Coronary artery (tissue), 2 donors: ENCODE measurements at regions not wholly inside any gene's neighbourhood (a gene's known extent, or its start where the extent isn't known, plus 50 kb on each side); places are given as distances from the start of the nearest gene placed in this dataset.

ENCODE experiments used
- DNase-seq: peaks from one replicate; pipeline ENCODE4 v3.0.0-alpha.2; 2017; ENCODE audit warnings: low spot score
- H3K27ac ChIP-seq, 2 donors: fragments of 200-600 bp; sonication (generic); one replicate each; pipeline ENCODE4 v1.5.1; 2016 to 2019
- H3K4me3 ChIP-seq: fragments of 200-600 bp; sonication (generic); 2 replicates; pipeline ENCODE4 v1.5.1; 2016; ENCODE audit warnings: mild to moderate bottlenecking, moderate library complexity
- TF ChIP-seq, protein P1 (sequence below): fragments of 200-600 bp; sonication (generic); IDR thresholded peaks from one replicate; pipeline ENCODE4 v1.5.1; 2019; ENCODE audit warnings: antibody characterized with exemption

DNA sequence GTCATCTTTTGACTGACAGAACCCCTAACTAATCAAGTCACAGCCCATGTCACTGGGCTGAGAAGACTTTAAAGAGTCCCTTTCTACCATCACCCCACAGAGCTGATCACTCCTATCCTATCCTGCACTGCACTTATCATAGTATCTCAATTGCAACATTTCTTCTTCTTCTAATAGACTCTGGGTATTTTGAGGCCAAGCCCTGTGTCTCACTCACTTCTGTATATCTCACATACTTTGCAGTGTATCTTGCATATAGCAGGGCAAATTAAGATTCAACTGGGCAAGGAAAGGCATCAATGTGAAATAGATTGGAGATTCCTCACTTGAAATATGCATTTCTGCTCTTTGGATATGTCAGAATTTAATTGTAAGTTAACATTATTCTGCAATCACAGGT, 531.5 kb upstream of the SLIT2 start:
- no peak for DNase-seq
- TF ChIP-seq, protein P1, sequence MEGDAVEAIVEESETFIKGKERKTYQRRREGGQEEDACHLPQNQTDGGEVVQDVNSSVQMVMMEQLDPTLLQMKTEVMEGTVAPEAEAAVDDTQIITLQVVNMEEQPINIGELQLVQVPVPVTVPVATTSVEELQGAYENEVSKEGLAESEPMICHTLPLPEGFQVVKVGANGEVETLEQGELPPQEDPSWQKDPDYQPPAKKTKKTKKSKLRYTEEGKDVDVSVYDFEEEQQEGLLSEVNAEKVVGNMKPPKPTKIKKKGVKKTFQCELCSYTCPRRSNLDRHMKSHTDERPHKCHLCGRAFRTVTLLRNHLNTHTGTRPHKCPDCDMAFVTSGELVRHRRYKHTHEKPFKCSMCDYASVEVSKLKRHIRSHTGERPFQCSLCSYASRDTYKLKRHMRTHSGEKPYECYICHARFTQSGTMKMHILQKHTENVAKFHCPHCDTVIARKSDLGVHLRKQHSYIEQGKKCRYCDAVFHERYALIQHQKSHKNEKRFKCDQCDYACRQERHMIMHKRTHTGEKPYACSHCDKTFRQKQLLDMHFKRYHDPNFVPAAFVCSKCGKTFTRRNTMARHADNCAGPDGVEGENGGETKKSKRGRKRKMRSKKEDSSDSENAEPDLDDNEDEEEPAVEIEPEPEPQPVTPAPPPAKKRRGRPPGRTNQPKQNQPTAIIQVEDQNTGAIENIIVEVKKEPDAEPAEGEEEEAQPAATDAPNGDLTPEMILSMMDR = no peak
- no peak overlapping the region for H3K27ac ChIP-seq
- H3K4me3 ChIP-seq = no peak overlapping the region

GRCh38 chr4:19711871-19712270, 539.8 kb upstream of the SLIT2 start:
- Histone ChIP-seq H3K27ac (no peak overlapping the region), H3K4me3 (no peak overlapping the region)
- TF ChIP-seq, protein P1 = no peak
- DNase-seq = no peak

GRCh38 chr4:19707876-19708275, 543.8 kb upstream of the SLIT2 start:
- H3K27ac ChIP-seq = no peak overlapping the region
- DNase-seq = no peak
- TF ChIP-seq, protein P1 = no peak
- H3K4me3 ChIP-seq = no peak overlapping the region

DNA sequence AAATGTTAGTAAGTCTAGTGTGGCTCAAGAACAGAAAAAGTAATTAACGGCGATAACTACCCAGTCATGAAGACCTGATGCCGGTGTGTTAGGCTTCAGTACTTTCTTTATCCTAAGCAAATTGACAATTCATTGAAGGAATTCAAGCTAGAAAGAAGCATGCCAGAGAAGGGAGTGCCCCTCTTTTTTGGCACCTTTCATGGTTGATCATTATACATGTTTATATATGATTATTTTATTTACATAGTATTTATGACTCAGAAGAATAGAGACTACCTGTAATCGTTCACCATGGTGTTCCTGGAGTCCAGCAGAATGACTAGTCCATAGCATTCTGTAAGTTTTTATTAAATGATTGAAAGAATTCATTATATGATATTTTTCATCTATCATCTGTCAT, 548.3 kb upstream of the SLIT2 start:
- H3K27ac ChIP-seq = no peak overlapping the region
- TF ChIP-seq, protein P1 = no peak

DNA sequence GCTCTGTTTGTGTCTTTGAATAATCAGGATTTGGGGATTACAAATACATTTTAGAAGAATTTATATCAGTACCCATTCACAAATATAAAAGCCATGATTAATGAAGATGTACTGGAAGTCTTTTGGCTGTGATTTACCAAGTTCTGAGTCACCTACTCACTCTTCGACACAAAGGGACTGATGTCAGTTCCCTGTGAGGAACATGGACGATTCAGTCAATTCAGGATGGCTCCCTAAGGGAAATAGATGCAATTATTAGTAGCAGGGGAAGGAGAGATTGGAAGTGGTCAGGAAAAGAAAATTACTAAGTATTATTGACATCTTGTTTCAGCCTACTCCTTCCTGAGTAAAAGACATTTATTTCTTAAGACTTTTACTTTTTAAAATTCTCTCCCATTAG, 550.7 kb upstream of the SLIT2 start:
- TF ChIP-seq, protein P1 = no peak
- Histone ChIP-seq H3K27ac (no peak overlapping the region), H3K4me3 (no peak overlapping the region)
- DNase-seq = no peak

More for the DNA sequence above, 548.3 kb upstream of the SLIT2 start:
- no peak overlapping the region for H3K4me3 ChIP-seq
- DNase-seq = no peak

GRCh38 chr4:19698961-19699360, 552.7 kb upstream of the SLIT2 start:
- H3K27ac ChIP-seq = no peak overlapping the region
- TF ChIP-seq, protein P1 = no peak
- DNase-seq = no peak
- H3K4me3 ChIP-seq = no peak overlapping the region

DNA sequence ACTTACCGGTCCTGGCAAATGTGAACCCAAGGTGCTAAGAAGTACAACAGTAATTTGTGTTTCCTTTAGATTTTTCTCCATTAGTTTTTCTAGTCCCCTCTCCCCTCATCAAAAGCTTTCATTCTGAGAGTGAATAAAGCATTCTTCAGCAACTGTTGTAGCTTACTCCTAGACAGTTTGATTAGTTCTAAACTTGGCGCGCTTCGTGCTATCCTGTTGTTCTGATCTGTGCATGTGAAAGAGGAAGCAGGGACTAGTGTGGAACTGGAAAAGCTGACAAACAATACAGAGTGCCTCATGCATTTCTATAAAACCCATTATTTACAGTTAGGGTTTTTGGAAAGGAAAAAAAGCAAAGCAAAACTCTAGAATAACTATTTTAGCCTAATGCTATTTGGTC, 556.9 kb upstream of the SLIT2 start:
- no peak for DNase-seq
- TF ChIP-seq, protein P1 = no peak

More for the DNA sequence above, 556.9 kb upstream of the SLIT2 start:
- Histone ChIP-seq H3K27ac (no peak overlapping the region), H3K4me3 (no peak overlapping the region)
